ENCODE measurements at regions not wholly inside any gene's neighbourhood (a gene's known extent, or its start where the extent isn't known, plus 50 kb on each side); places are given as distances from the start of the nearest gene placed in this dataset.

DNA sequence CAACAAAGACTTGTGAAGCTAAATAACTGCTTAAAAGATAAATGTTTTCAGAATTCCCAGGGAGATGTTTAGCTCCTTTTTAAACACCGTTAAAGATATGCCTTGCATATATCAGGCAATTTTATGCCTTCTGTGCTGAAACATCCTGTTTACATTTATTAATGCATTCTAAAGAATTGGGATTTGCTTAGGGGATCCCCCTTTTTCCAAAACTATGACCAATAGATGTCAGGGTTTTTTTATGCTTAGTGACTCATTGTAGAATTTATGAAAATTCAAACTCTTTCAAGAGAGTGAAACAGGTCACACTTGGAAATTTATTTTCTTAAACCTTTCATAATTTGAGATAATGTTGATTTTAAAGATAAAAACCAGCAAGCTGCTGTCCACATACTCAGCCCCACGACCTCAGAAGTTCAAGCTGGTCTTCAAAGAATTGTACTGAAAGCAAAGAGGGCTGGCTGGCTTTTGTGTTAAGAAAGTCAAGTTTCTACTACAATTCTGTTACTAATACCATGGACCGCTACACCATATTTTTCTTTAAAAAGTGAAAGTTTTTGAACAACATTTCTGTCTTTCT lies 411.8 kb downstream of the ETV1 start:
- DNase-seq (ENCODE audit: low read depth) = no peak
- no peak overlapping the region for H3K4me3 ChIP-seq (replicated peaks; ENCODE audit: low read depth, low read length)
- TF ChIP-seq, protein P1, sequence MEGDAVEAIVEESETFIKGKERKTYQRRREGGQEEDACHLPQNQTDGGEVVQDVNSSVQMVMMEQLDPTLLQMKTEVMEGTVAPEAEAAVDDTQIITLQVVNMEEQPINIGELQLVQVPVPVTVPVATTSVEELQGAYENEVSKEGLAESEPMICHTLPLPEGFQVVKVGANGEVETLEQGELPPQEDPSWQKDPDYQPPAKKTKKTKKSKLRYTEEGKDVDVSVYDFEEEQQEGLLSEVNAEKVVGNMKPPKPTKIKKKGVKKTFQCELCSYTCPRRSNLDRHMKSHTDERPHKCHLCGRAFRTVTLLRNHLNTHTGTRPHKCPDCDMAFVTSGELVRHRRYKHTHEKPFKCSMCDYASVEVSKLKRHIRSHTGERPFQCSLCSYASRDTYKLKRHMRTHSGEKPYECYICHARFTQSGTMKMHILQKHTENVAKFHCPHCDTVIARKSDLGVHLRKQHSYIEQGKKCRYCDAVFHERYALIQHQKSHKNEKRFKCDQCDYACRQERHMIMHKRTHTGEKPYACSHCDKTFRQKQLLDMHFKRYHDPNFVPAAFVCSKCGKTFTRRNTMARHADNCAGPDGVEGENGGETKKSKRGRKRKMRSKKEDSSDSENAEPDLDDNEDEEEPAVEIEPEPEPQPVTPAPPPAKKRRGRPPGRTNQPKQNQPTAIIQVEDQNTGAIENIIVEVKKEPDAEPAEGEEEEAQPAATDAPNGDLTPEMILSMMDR (IDR thresholded peaks at IDR 0.05; ENCODE audit: low read length, missing control alignments) = no peak

DNA sequence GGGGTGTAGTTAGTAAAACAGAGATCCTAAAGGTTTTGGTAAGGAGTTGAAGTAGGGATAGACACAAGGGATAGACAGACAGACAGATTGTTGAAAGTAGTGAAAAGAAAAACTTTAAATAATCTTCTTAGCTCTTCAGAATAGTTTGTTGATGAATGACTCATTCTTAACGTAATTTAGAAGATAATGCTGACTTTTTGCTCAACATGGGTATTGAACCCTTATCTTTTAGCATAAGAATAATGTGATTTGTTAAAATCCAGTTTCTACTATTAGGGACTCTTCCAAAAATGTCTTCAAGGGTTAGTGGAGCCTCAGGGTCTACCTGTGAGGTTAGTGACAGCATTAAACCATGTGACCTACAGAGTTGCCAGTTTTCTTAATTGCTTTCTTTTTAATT lies 411.2 kb downstream of the ETV1 start:
- DNase-seq (ENCODE audit: low read depth) = no peak
- H3K4me3 ChIP-seq (replicated peaks; ENCODE audit: low read depth, low read length) = no peak overlapping the region
- TF ChIP-seq, protein P1 (IDR thresholded peaks at IDR 0.05; ENCODE audit: low read length, missing control alignments) = no peak

DNA sequence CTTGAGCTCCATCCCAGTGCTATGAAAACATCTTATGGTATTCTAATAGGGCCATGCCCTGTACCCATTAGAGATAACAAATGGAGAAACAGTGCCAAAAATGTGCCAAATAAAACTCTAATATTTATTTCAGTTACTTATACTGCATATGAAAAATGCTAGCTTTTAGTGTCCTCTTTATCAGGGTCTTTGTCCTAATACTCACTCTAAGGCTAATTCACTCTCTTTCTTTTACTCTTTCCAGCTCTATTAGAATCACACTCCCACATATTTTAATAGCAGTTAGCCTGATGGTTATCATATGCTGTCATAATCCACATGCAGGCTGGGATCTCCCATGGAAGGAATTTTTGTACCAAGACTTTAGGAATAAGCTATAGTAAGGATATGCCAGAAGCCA lies 408.4 kb downstream of the ETV1 start:
- TF ChIP-seq, protein P1 (IDR thresholded peaks at IDR 0.05; ENCODE audit: low read length, missing control alignments) = no peak
- H3K4me3 ChIP-seq (replicated peaks; ENCODE audit: low read depth, low read length) = no peak overlapping the region
- DNase-seq (ENCODE audit: low read depth) = no peak

DNA sequence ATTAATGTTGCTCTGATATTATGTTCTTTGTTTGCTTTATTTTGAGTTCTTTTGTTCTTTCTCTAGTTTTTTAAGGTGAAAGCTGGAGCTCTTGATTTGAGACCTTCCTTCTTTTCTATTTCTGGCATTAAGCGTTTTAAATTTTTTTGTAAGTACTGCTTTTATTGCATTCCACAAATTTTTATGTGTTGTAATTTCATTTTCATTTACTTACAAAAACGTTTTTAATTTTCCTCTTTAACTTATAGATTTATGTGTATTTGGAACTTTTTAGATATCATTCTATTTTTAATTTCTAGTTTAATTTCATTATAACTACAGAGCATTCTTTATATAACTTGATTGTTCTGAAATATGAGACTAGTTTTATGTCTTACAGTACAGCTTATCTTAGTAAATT lies 395.6 kb downstream of the ETV1 start:
- no peak overlapping the region for H3K4me3 ChIP-seq (replicated peaks; ENCODE audit: low read depth, low read length)
- TF ChIP-seq, protein P1 (IDR thresholded peaks at IDR 0.05; ENCODE audit: low read length, missing control alignments) = no peak
- DNase-seq (ENCODE audit: low read depth) = no peak

DNA sequence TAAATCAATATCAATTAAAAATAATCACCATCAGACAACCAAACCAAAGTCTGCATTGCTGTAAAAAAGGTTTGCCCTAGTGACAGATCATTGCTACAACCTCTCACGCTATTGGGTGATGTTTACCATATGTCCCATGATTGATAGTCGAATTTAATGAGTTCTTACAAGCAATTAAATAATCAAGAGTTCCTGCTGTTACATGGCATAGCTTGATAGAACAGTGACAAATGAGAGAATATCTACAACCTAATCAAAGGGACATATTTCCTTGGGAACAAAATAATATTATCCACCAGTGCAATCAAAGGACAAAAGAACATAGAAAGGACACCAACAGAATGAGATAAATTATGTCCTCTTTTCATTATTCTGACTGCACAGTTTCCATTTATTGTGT lies 387.4 kb downstream of the ETV1 start:
- DNase-seq (ENCODE audit: low read depth) = no peak
- TF ChIP-seq, protein P1 (IDR thresholded peaks at IDR 0.05; ENCODE audit: low read length, missing control alignments) = no peak
- no peak overlapping the region for H3K4me3 ChIP-seq (replicated peaks; ENCODE audit: low read depth, low read length)

DNA sequence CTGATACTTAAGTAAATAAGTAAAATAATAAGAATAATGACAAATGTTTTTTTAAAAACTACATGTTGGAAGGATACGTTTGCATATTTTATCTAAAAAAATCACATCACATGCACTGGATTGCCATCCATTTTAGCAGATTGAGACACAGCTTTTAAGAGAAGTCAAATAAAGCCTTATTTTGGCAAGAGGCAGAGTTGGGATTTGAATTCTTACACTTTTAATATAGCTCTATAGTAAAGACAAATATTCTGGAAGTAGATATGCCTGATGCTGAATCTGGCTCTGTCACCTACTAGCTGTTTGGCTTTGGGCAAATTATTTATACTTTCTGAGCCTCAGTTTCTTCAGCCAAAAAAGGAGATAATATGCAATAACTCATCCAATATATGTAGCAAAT lies 386.4 kb downstream of the ETV1 start:
- DNase-seq (ENCODE audit: low read depth) = no peak
- no peak overlapping the region for H3K4me3 ChIP-seq (replicated peaks; ENCODE audit: low read depth, low read length)
- TF ChIP-seq, protein P1 (IDR thresholded peaks at IDR 0.05; ENCODE audit: low read length, missing control alignments) = no peak

DNA sequence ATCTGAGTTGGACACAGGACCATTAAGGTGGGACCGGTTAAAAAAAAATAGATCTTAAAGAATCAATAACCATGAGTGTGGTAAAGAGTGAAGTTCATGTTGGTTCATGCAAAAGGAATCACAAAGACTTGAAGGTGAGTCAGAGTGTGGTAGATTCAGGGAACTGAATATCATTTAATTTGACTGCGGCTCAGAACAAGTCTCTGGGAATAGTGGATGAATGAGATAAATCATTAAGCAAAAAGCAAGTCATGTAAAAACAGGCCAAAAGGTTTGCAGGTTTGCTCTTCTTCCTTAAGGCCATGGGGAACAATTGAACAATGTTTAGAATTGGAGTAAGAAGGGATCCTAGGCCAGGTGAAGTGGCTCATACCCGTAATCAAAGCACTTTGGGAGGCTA lies 385.8 kb downstream of the ETV1 start:
- TF ChIP-seq, protein P1 (IDR thresholded peaks at IDR 0.05; ENCODE audit: low read length, missing control alignments) = no peak
- DNase-seq (ENCODE audit: low read depth) = no peak
- H3K4me3 ChIP-seq (replicated peaks; ENCODE audit: low read depth, low read length) = no peak overlapping the region
